ENCODE measurements at regions not wholly inside any gene's neighbourhood (a gene's known extent, or its start where the extent isn't known, plus 50 kb on each side); places are given as distances from the start of the nearest gene placed in this dataset.

GRCh38 chr9:131799177-131799823 is 59.4 kb upstream of the RAPGEF1 start (continued):
- TF ChIP-seq MLXIP (CRISPR knock-in tag; IDR thresholded peaks at IDR 0.05; ENCODE audit: borderline replicate concordance) (peak; percentile 89; the same call in 1 of the 2 replicates), ZNF7 (CRISPR knock-in tag; IDR thresholded peaks at IDR 0.05) (0 out of 2 replicates have a peak, but pooled peaks have one; percentile 23), KDM2A (CRISPR knock-in tag; IDR thresholded peaks at IDR 0.05; ENCODE audit: borderline replicate concordance, low read depth) (peak; percentile 62; the same call in 1 of the 2 replicates), ZNF335 (CRISPR knock-in tag; IDR thresholded peaks at IDR 0.05) (peak; percentile 81; the same call in 1 of the 2 replicates), ZNF546 (CRISPR knock-in tag; conservative IDR thresholded peaks at IDR 0.05) (no peak), ZNF180 (CRISPR knock-in tag; IDR thresholded peaks at IDR 0.05; ENCODE audit: borderline replicate concordance, low read depth) (peak; percentile 43; the same call in 1 of the 2 replicates), JUND (CRISPR knock-in tag; IDR thresholded peaks at IDR 0.05) (0 out of 2 replicates have a peak, but pooled peaks have one; percentile 24), ZZZ3 (CRISPR knock-in tag; IDR thresholded peaks at IDR 0.05; ENCODE audit: borderline replicate concordance) (no peak), ERF (CRISPR knock-in tag; IDR thresholded peaks at IDR 0.05) (peak; percentile 87), NRL (CRISPR knock-in tag; IDR thresholded peaks at IDR 0.05; ENCODE audit: borderline replicate concordance) (peak; percentile 57; the same call in 1 of the 2 replicates), TMF1 (CRISPR knock-in tag; IDR thresholded peaks at IDR 0.05; ENCODE audit: low read depth) (peak; percentile 80), ARNT2 (CRISPR knock-in tag; IDR thresholded peaks at IDR 0.05; ENCODE audit: low read depth) (no peak), FOXM1 (CRISPR knock-in tag; IDR thresholded peaks at IDR 0.05) (peak; percentile 52; the same call in 1 of the 2 replicates), NCOR1 (IDR thresholded peaks at IDR 0.05; ENCODE audit: borderline replicate concordance, low read length) (no peak), ZNF430 (CRISPR knock-in tag; IDR thresholded peaks at IDR 0.05) (peak; percentile 58; the same call in 1 of the 2 replicates), SETDB1 (CRISPR knock-in tag; IDR thresholded peaks at IDR 0.05; ENCODE audit: borderline replicate concordance) (no peak), ZNF496 (CRISPR knock-in tag; IDR thresholded peaks at IDR 0.05; ENCODE audit: insufficient replicate concordance) (no peak), ZNF441 (CRISPR knock-in tag; IDR thresholded peaks at IDR 0.05; ENCODE audit: borderline replicate concordance) (peak; percentile 85; the same call in 1 of the 2 replicates), ZFY (CRISPR knock-in tag; IDR thresholded peaks at IDR 0.05) (peak; percentile 38; the same call in 1 of the 2 replicates), YEATS4 (CRISPR knock-in tag; IDR thresholded peaks at IDR 0.05; ENCODE audit: borderline replicate concordance) (peak; percentile 22; the same call in 1 of the 2 replicates), TEAD3 (CRISPR knock-in tag; optimal IDR thresholded peaks at IDR 0.05; ENCODE audit: borderline replicate concordance) (peak; percentile 38), ZNF281 (CRISPR knock-in tag; IDR thresholded peaks at IDR 0.05; ENCODE audit: borderline replicate concordance) (peak; percentile 54; the same call in 1 of the 2 replicates), REPIN1 (CRISPR knock-in tag; IDR thresholded peaks at IDR 0.05; ENCODE audit: borderline replicate concordance, low read depth) (0 out of 2 replicates have a peak, but pooled peaks have one; percentile 30), ZNF256 (CRISPR knock-in tag; conservative IDR thresholded peaks at IDR 0.05) (peak; percentile 94)
